ENCODE measurements at regions not wholly inside any gene's neighbourhood (a gene's known extent, or its start where the extent isn't known, plus 50 kb on each side); places are given as distances from the start of the nearest gene placed in this dataset.

- Histone ChIP-seq H3K27me3 (no peaks in the 10 kb centered on the region), H3K4me3 (no peak overlapping the region), H3K36me3 (no peaks in the 10 kb centered on the region), H3K27ac (no peak overlapping the region), H3K9me3 (peaks cover 0 to 17% of the 10 kb centered on the region in 2 donors), H3K4me1 (no peaks in the 10 kb centered on the region)
- DNase-seq (ENCODE audit: low spot score in 2 of 2), result no peak
- intact Hi-C loops (cut with DNase I; ENCODE audit: low total_unique reads), result no loop called here
- no peak for TF ChIP-seq CTCF (IDR thresholded peaks at IDR 0.05)
- no peak for TF ChIP-seq POLR2AphosphoS5 (IDR thresholded peaks at IDR 0.05)
- no peak for TF ChIP-seq POLR2A (IDR thresholded peaks at IDR 0.05)
Measured at GRCh38 chr18:1861473-1861872, 709.8 kb downstream of the METTL4 start.

- TF ChIP-seq CTCF (IDR thresholded peaks at IDR 0.05), result no peak
- no peak for TF ChIP-seq POLR2A (IDR thresholded peaks at IDR 0.05)
- TF ChIP-seq POLR2AphosphoS5 (IDR thresholded peaks at IDR 0.05), result no peak
- intact Hi-C loops (cut with DNase I; ENCODE audit: low total_unique reads), result no loop called here
- Histone ChIP-seq H3K9me3 (peaks cover 0 to 17% of the 10 kb centered on the region in 2 donors), H3K4me1 (no peaks in the 10 kb centered on the region), H3K27me3 (no peaks in the 10 kb centered on the region), H3K27ac (no peak overlapping the region), H3K4me3 (no peak overlapping the region), H3K36me3 (no peaks in the 10 kb centered on the region)
- no peak for DNase-seq (ENCODE audit: low spot score in 2 of 2)
Measured at GRCh38 chr18:1865869-1866268, 705.4 kb downstream of the METTL4 start.

GRCh38 chr18:1872274-1872673, 699.0 kb downstream of the METTL4 start:
- Histone ChIP-seq H3K27me3 (no peaks in the 10 kb centered on the region), H3K9me3 (no peaks in the 10 kb centered on the region), H3K4me1 (no peaks in the 10 kb centered on the region), H3K27ac (no peak overlapping the region), H3K36me3 (no peaks in the 10 kb centered on the region), H3K4me3 (no peak overlapping the region)
- intact Hi-C loops (cut with DNase I; ENCODE audit: low total_unique reads), result no loop called here
- TF ChIP-seq CTCF (IDR thresholded peaks at IDR 0.05) (no peak), POLR2AphosphoS5 (IDR thresholded peaks at IDR 0.05) (no peak), POLR2A (IDR thresholded peaks at IDR 0.05) (no peak)
- DNase-seq (ENCODE audit: low spot score in 2 of 2), result no peak

GRCh38 chr18:1875219-1875618, 696.1 kb downstream of the METTL4 start:
- no peak for DNase-seq (ENCODE audit: low spot score in 2 of 2)
- TF ChIP-seq POLR2AphosphoS5 (IDR thresholded peaks at IDR 0.05), result no peak
- H3K4me1 ChIP-seq, result no peaks in the 10 kb centered on the region
- H3K27me3 ChIP-seq, result no peaks in the 10 kb centered on the region
- H3K27ac ChIP-seq, result no peak overlapping the region
- no peaks in the 10 kb centered on the region for H3K9me3 ChIP-seq
- intact Hi-C loops (cut with DNase I; ENCODE audit: low total_unique reads), result loop anchor here (5.0 kb wide), 1 partner anchor 407 kb away; no protein-coding TSS in a partner anchor
- H3K36me3 ChIP-seq, result no peaks in the 10 kb centered on the region
- no peak overlapping the region for H3K4me3 ChIP-seq

GRCh38 chr18:1884623-1885022, 686.7 kb downstream of the METTL4 start:
- Histone ChIP-seq H3K27ac (no peak overlapping the region), H3K36me3 (no peaks in the 10 kb centered on the region), H3K27me3 (no peaks in the 10 kb centered on the region), H3K9me3 (no peaks in the 10 kb centered on the region), H3K4me3 (no peak overlapping the region), H3K4me1 (no peaks in the 10 kb centered on the region)
- intact Hi-C loops (cut with DNase I; ENCODE audit: low total_unique reads), result no loop called here
- TF ChIP-seq POLR2A (IDR thresholded peaks at IDR 0.05) (no peak), CTCF (IDR thresholded peaks at IDR 0.05) (no peak), POLR2AphosphoS5 (IDR thresholded peaks at IDR 0.05) (no peak)
- no peak for DNase-seq (ENCODE audit: low spot score in 2 of 2)

GRCh38 chr18:1891641-1892040, 679.7 kb downstream of the METTL4 start:
- Histone ChIP-seq H3K4me1 (no peaks in the 10 kb centered on the region), H3K4me3 (no peak overlapping the region), H3K27ac (no peak overlapping the region), H3K36me3 (no peaks in the 10 kb centered on the region), H3K9me3 (no peaks in the 10 kb centered on the region), H3K27me3 (no peaks in the 10 kb centered on the region)
- intact Hi-C loops (cut with DNase I; ENCODE audit: low total_unique reads), result no loop called here
- TF ChIP-seq CTCF (IDR thresholded peaks at IDR 0.05) (no peak), POLR2AphosphoS5 (IDR thresholded peaks at IDR 0.05) (no peak), POLR2A (IDR thresholded peaks at IDR 0.05) (no peak)
- no peak for DNase-seq (ENCODE audit: low spot score in 2 of 2)

All from breast epithelium (tissue), 4 donors.